Astrocyte of the hippocampus (primary cell): ENCODE measurements at regions not wholly inside any gene's neighbourhood (a gene's known extent, or its start where the extent isn't known, plus 50 kb on each side); places are given as distances from the start of the nearest gene placed in this dataset.

Experiments used
- DNase-seq: peaks from one replicate; pipeline ENCODE4 v3.0.0; 2011; ENCODE audit warnings: low read depth, low spot score

DNA sequence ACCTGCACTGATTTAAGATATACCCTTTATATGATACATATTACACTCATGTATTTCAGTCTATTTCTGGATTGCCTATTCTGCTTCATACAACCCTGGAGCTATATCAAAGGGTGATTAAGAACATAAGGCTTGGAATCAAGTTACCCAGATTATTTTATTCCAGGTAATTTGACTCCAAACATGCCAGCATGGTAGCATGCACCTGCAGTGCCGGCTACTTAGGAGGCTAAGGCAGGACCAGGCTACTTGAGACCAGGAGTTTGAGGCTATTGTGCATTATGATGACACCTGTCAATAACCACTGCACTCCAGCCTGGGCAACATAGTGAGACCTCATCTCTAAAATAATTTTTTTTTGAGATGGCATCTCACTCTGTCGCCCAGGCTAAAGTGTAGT is 50.4 kb upstream of the NEO1 start:
- no peak for DNase-seq

DNA sequence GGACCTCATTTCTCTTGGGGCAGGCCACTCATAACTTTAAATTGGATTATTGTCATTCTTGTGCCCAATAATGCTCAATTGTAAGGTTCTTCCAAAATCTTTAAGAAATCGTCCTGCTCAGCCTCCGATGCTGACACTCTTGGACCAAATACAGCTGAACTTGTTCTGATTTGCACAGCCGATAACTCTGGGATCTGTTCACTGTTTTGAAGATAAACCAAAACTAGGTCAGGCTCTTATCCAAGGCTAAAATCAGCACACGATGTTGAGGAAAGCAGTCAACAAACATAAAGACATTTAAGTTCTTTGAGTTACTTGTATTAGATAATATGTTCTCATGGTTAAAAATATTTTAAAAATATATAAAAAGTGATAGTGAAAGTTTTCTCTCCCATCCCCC is 52.0 kb upstream of the NEO1 start:
- no peak for DNase-seq

DNA sequence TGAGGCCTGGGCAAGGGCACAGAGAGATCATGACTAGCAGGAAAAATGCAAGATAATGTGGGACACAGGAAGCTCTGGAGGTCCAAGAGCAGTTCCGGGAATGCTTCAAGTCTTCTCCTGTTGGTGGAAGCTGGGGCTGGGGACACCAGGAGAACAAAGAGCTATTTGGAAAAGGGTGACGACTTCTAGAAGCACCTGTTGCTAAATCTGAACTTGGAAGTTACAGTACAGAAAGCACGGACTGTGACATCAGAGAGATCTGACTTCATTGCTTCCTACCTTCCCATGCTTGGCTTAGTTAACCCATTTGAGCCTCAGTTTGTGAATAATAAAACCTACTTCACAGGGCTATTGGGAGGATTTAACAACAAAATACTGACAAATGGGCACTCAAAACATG is 52.7 kb upstream of the NEO1 start:
- no peak for DNase-seq

DNA sequence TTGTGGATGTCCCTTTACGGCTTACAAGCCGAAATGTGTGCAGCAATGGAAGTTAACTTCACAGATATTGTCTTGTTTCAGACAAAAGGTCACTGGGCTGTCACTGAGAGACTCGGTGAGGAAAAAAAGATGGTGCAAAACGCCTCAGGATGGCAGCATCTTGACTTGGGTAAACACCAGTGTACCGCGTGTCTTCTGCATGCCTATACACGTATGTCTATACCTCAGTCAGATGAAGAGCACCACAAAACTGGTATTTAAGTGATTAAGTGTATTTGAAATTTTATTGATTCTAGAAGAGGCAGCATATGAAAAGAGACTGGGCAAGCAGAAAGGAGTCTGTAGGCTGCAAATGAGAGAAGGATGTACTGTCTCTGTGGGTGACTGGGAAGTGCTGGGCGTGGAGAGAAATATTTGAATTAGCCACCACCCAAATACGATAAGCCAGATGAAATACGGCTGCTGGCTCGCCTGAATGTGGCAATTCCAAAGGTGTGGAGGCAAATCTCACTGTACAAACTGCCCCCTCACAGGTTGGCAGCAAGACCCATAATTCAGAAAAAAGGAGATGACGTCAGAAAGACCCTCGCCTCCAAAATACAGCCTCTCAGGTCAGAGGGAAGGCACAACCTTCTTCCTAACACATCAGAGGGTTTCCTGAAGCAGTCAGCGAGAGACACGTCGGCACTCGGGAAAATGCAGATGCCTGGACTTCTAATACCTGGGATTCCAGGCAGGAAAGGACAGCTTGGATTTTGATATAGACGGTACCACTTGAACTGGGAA is 53.4 kb upstream of the NEO1 start:
- DNase-seq: no peak

DNA sequence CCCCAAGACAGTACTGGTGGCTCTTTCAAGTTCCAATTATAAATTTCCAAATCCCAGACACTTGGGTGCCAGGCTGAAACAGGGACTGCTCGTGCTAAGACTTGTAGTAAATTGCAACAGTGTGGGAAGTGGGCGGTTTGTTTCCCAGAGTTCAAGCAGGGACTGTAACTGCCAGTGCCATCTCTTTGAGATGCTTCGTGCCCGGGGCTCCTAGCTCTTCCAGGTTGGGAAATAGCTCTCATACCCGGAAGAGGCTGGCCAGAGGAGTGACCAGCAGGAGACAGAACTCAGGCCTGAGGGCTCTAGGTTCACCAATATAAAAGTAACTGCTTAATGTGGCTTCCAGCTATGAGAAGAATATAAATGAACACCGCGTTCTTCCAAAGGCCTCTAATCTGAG is 54.0 kb upstream of the NEO1 start:
- DNase-seq: no peak

DNA sequence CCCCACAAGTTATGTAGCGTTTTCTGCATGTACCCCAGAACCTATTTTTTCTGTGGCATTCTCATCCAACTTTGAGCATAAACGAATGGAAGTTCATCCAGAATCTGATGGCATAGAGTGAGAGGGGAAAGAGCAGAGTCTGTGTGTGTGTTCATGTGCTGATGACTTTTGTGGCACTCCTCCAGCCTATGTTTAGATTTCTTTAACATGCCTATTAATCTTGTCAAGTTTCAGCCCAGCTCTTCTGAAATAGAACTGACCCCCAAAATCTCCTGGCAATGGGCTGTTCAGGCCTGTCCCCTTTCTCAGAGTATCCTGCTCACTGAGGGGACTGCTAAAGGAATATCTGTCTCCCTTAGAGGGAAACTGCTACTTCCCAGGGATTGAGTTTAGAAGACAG is 56.4 kb upstream of the NEO1 start:
- no peak for DNase-seq

DNA sequence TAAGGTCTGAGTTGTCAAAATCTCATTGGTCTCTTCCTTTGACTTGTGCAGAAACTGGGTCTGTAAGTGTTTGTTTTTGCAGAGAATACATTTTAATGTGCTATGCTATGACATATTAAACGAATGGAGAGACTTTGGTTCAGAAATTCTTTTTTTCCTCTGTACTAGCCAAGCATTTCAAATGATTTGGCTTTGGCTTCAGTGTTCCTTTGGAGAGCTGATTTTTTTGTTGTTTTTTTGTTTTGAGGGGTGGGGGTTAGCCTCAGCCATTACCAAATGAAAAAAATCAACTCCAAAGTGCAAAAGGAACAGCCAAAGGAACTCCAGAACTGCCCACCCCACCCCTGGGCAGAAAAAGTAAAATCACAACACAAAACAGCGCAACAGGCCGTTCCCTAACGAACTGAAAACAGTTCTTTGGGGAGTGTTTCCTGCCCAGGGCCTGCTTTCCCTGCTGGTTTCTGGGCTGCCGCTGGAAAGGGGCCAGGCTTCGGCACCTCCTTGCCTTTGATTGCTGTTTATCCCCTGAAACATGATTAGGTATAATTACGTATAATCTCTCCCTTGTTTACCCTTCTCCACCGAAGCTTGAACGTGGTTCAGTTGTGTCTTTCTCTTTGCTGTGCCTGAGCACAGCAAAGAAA is 57.6 kb upstream of the NEO1 start:
- DNase-seq: peak; percentile 22

DNA sequence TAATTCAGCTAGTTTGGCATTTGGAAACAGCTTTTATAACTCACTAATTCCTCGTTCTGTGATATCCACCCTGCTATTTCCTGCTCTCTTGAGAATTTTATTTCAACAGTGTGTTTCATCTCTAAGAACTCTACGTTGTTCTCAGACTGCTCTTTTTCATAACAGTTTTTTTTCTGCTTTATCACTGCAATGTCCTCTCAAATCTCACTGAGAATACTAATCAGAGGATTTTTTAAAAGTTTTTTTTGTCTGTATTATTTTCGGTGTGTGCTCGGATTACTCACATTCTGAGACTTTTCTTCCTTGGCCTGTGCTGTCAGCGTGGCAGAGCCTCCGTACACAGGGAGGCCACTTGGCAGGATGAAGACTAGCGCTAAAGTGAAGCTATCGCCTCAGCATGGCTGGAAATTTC is 59.4 kb upstream of the NEO1 start:
- DNase-seq: no peak

DNA sequence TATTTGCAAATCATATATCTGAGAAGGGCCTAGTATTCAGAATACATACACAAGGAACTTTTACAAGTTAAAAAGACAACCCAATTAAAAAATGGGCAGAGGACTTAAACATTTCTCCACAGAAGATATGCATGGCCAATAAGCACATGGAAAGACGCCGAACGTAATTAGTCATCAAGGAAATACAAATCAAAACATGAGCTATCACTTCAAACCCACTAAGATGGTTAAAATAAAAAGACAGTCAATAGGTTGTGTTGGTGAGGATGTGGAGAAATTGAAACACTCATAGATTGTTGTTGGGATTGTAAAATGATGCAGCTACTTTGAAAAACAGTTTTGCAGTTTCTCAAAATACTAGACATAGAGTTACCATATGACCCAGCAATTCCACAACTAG is 61.2 kb upstream of the NEO1 start:
- DNase-seq: no peak

DNA sequence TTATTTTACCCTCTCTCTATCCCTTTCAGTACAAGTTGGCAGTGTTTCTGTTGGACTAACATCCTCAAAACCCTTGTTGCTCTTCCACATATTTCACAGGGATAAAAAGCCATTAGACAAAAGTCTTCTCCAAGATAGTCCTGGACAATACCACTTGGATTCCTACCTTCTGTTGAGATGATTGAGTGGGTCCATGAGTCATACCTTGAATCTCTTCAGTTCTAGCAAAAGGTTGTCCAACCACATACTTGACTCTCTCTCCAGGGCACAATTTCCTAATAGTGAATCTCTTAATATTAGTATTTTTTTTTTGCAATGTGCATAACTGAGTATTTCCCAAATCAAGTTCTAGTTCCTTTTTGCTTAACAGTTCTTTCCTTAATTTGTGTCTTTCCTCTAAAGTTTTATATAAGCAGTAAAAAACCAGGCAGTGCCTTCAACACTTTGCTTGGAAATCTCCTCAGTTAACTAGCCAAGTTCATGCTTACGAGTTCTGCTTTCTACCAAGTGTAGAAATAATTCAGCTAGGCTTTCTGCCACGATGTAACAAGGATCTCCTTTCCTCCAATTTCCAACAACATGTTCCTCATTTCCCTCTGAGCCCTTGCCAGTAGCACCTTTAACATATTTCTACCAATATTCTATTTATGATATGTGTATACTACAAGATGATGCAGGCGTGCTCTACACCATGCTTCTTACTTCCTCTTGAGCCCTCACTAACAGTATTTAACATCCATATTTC is 68.3 kb upstream of the NEO1 start:
- no peak for DNase-seq

DNA sequence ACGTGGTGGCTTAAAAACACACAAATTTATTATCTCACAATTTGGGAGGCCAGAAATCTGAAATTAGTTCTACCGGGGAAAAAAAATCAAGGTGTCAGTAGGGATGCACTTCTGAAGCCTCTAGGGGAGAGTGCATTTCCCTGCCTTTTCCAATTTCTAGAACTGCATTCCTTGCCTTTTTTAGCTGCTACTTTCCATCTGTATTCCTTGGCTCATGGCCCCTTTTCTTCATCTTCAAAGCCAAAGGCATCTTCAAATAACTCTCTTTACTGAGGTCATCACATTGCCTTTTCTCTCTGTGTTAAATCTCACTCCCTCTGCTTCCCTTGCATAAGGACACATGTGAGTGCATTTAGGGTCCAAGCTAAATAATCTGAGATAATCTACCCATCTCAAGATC is 69.5 kb upstream of the NEO1 start:
- DNase-seq: peak; percentile 9

DNA sequence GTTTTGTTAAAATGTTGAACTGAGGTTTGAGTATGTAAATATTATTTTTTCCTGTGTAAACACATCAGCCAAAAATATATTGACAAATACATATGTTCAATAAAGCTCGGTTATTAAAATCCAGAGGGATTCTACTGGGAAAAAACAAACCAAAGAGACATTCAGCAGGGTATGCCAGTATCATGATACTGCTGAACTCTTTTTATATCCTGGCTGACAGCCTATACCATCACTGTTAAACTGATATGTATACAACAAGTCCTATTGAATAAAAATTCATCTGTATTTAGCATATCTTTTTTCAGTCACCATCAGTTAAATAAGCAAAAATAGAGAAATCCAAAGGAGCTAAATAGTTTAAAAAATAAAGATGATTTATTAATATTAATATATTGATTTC is 71.6 kb upstream of the NEO1 start:
- no peak for DNase-seq

DNA sequence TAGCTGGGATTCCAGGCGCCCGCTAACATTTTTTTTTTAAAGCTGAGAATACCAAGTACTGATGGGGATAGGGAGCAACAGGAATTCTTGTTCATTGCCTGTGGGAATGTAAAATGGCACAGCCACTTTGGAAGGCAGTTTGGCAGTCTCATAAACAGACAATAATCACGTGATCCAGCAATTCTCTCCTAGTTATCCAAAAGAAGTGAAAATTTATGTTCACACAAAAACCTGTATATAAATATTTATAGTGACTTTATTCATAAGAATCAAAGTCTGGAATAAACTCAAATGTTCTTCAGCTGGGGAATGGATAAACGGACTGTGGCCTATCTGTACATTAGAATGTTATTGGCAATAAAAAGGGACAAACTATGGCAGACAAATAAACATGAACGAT is 72.5 kb upstream of the NEO1 start:
- DNase-seq: no peak

DNA sequence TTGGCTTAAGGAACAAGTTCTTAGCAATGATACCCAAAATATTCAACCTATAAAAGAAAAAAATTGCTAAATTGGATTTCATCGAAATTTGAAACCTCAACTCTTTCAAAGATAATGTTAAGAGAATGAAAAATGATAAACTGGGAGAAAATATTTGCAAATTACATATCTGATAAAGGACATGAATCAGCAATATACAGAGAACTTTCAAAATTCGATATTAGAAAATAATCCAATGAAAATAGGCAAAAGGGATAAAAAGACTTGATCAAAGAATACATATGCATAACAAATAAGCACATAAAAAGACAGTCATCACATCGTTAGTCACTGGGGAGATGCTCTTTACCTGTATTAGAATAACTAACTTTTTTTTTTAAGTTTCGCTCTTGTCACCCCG is 73.0 kb upstream of the NEO1 start:
- no peak for DNase-seq

DNA sequence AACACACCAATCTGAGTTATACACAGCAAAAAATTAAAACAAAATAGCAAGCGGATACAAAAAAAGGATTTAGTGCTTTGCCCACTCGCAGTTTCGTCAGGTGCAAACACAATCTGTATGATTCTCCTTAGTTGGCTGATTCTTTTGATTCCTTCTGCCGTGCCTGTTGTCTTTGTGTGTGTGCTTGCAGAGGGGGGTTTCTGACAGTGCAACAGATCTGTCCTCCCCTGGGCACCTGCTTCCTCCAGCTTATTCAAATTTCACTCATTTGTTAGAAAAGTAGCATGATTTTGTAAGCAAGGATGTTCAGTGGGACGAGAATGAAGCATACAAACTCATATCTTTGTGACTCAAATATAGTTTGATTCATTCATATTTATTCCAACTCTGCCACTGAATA is 74.0 kb upstream of the NEO1 start:
- no peak for DNase-seq

DNA sequence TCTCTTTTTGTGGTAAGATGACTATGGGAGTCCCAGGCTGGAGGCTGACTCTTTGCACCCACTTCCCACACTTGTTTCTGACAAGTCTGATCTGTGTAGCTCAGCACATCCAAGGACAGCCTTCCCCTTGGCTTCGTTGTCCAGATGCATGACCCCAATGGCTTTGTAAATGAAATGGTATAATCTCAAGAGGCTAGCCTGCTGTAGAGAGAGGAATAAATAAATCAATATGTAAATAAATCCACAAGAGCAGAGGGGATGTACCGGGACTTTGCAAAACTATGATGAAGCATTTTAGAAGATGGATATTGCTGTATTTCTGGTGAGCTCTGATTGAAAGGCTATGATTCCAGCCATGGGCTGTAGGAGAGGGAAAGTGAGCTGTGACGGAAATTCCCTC is 79.9 kb upstream of the NEO1 start:
- no peak for DNase-seq

DNA sequence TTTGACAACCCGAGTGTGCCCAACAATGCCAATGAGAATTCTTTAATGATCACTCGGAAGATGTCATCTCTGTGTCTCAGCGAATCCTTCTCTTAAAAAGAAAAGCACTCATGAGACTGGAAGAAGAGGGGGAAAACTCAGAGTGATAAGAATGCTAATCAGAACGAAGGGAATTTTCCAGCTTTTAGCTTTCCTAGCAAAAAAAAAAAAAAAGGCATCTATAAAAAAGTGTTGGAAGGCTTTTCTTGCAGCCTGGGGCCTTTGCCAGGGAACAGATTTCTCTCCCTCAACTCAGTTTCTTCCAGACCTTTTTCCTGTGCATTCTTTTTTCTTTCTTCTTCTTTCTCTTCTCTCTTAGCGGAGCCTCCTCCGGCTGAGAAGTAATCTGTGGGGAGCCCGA is 80.5 kb upstream of the NEO1 start:
- DNase-seq: no peak

DNA sequence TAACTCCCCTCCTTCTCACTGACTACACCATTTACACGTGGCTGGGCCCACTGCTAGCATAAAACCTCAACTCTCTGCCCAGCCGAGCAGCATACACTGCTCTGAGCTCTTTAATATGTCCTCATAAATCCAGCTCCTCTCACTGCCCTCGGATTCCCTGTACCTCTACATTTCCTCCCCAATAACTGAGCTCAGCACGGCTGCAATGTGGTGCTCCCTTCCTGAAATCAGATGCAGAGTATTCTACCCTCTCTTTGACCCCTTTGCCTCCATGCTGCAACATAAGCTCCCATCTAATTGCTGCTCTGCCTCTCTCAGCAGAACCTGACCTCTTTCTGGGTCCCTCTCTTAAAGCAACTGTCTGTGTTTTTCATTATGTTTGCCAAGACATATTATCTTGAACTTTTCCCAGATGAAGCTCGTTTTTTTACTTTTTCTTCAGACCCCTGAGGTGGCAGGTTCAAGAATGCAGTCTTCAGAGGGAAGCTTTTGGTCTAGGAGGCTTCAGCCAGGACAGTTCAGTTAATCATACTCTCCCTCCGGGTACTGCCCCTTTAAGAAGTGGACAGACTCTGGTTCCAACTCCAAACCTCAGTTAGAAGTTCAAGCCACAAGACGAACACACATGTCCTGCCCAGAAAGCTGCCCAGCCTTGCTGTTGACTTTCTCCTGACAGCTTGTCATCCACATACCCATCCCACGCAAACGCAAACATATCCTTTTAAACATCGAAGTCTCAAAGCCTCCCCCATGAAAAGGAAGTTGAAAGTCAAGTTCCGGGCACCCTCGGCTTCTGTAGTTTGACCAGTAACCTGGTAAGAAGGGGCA is 81.1 kb upstream of the NEO1 start:
- DNase-seq: no peak

DNA sequence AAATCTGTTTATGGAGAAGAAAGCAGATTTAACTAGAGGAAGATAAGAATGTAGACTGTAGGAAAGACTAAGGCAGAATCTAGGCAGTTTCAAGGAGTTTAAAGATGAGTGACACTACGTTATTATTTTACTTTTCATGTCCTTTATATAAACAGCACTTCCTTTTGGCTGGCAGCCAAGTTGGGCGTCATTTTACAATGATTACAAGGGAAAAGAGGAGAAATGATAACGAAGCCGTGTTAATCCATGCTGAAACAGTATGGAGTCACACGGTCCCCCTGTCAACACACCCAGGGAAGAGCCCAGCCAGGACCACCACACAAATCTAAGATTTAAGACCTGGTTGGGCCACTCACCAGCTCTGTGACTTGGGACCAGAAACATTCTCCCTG is 83.7 kb upstream of the NEO1 start:
- no peak for DNase-seq

DNA sequence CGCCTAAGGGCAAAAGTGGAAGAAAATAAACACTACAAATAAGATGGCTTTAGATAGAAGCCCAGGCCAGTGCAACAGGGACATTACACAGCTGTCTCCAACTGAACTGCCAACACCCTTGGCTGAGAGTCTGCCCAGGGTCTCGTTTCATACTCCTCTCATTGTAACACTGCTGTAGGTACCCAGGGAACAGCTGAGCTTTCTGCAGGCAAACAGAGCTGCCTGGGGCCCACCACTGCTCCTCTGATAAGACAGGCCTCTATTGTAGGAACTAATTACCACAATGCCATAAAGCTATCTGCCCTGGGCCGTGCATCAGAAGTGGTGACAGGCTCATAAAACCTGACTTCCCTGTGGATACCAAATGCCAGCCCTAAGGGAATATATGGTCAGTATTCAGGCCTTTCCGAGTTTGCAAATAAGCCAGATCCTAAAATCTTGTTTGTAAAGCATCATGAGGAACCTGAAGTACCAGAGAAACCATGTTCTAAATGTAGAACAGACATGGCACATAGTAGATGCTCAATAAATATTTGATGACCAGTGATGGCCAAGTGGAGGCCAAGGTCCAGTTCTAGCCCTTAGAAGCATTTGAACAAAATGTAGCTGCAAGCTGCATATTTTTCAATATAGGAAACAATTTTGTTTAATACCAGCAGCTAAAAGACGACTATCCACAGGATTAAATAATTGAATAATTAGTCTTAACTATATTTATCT is 84.3 kb upstream of the NEO1 start:
- no peak for DNase-seq

DNA sequence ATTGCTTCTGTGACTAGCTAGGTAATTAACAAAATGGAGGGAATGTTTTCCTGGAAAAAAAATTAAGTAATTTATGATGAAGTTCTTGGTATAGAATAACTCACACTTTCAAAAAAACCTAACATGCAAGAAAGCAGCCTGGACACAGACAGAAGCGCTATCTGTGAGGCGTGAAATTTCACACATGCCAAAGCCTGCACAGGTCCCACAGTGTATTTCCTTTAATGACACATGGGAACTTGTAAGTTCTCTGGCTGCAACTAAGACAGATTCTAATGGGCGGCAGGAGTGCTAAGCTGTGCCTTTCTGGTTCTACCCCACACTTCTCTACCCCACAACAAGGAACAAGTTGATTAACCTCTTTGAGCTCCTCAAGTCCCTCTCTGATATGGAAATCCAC is 84.9 kb upstream of the NEO1 start:
- DNase-seq: no peak
